NCI-H2227 treated with DMSO at 0.1 percent for 48 hours (cell line): ENCODE measurements at regions not wholly inside any gene's neighbourhood (a gene's known extent, or its start where the extent isn't known, plus 50 kb on each side); places are given as distances from the start of the nearest gene placed in this dataset.
A peak's percentile ranks its signal among the peaks of the same experiment; 100 is the strongest.

Source experiments
- DNase-seq: peaks from one replicate; lab custom pipeline; 2025; lab: John Stamatoyannopoulos, UW

GRCh38 chr6:145025488-145025887 lies 709.8 kb downstream of the EPM2A start:
- DNase-seq, result no peak

DNA sequence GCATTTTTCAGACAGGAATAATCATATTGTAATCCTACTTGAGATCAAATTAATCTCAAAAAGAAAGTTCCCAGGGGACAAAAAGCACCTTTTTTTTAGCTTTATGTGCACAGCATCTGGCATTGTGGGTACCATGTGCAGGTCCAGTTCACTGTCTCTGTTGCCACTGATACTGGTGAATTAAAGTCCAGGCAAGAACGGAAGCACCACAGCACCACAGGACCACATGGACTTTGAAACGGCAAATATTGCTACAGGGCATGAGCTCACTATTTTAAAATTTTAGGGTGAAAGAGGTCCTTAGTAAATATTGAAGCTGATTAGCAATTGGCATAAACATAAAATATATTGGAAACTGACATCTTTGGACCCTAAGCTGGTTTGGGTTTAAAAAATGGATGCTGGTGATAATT lies 709.0 kb downstream of the EPM2A start:
- DNase-seq, result no peak

DNA sequence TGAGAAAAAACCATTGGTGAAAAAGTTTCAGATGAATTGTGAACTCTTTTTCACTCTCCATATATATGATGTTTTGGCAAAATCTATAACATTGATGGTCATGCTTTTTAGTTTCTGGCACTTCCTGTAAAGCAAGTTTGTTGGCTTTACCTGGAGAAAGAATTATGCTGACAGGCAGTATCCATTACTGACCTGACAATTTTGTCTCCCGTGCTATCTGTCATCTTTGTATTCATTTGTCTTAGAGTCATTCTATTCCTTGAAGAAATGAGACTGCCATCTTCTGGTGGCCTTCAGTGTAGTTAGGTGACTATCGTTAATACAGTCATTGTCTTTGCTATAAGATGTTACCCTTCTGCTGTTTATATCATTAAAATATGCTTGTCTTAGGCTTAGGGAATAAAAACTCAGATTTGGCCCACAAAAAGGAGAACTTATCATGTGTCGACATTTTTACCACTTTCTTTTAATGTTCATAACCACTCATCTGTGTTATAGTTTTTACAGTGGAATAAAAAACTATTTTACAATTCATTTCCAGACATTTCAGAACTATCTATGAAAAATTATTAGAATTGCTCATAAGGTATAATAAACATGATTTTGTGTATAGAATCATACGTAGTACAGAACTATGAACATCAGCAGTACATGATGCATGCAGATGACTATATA lies 707.0 kb downstream of the EPM2A start:
- DNase-seq, result peak; percentile 10

DNA sequence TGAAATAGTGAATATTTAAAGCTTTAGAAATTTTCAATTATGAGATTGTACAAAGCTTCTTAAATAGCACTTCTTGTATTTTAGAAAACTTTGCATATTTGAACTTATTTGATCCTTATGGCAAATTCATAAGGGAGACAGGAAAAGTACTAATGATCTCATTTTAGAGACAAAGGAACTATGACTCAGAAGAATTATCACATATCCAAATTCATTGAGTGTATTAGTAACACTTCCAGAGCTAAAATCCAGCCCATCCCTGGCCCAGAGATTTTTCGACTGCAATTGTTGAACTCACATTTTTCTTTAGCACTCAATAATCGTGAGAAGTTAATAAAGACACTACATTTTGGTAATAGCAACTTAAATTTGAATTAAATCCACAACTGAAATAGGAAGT lies 704.3 kb downstream of the EPM2A start:
- DNase-seq, result no peak

GRCh38 chr6:145031962-145032361 lies 703.4 kb downstream of the EPM2A start:
- no peak for DNase-seq

- no peak for DNase-seq
Measured at GRCh38 chr6:145032562-145033145, 702.7 kb downstream of the EPM2A start.

GRCh38 chr6:145034664-145035063 lies 700.7 kb downstream of the EPM2A start:
- no peak for DNase-seq

DNA sequence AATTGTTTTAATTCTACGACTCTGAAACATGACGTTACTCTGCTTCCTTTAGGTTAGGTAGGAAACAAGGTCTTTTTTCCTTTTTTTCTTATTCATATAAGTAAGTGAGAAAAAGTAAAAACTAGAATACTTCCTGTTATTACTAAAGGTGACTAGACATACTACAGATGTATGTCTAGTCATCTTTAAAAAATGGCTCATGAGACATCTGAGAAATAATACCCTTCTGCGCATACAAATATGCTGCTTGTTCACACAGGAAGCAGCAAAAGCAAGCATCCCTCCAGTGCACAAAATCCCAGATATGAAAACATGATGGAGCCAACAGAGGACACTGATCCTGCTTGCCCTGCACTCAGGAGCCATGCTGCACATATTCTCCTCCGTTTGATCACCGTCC lies 699.1 kb downstream of the EPM2A start:
- no peak for DNase-seq

GRCh38 chr6:145036848-145037567 lies 698.3 kb downstream of the EPM2A start:
- DNase-seq, result no peak

- DNase-seq, result no peak
Measured at GRCh38 chr6:145042559-145042958, 692.8 kb downstream of the EPM2A start.

- DNase-seq, result no peak
Measured at GRCh38 chr6:145043926-145044500, 691.3 kb downstream of the EPM2A start.

DNA sequence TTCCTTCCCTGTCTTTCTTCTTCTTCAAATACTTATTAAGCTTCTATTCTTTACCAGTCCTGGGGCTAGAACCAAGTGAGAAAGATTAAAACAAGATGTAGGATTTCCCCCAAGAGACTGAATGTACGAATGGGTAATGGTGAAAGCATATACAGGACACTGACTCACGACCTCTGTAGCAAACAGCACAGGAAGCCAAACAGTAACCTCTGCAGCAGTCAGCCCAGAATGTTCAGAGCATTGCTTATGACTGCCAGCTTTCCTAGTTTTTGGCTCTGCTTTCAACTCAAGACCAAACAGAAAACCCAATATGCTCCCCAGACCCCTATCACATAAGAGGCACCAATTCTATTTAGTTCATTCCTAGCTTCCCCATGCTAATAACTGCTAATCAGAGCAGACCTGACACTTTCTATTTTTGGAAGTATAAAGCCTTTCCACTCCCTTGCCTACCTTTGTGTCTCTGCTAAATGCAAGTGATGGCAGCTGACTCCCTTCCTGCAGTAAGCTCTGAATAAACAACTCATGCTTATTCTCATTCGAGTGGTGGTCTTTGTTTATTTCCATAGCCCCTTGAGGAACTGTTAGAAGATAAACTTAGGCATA lies 690.6 kb downstream of the EPM2A start:
- DNase-seq, result no peak

DNA sequence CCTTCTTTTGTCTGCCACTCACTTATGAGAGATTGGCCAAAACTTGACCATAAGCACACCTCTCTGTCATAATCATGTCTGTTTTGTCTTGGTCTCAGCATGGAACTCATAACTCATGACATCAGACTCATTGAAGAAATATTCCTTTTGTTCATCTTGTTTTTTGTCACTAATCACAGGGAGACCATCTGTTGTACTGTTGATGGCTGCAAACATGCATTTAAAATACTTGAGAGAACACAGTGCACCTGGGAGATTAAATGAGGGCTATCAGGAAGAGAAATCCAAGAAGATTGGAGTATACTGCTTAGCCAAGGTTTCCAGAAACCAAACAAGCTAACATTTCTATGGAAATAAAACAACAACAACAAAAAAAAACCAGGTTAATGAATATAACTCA lies 689.7 kb downstream of the EPM2A start:
- DNase-seq, result peak; percentile 78

GRCh38 chr6:145047891-145048290 lies 687.4 kb downstream of the EPM2A start:
- no peak for DNase-seq

DNA sequence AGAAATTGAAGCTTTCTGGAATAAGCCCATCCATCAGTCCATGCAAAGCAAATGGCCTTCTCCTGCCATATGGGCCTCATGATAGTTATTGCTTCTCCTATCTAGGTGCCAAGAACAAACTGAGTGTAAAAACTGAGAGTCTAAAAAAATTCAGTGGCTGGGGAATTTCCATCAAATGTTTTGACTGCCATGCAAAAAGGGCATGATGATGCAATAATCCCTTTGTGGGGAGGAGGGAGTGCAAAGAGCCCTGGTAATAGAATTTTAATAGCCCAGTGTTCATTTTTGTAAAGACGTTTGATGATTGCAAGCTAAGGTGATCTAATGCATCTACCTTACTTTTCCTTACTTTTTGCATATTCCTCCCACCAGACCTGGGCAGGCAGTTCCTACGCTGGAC lies 683.7 kb downstream of the EPM2A start:
- no peak for DNase-seq

GRCh38 chr6:145055567-145055966 lies 679.8 kb downstream of the EPM2A start:
- DNase-seq, result no peak

GRCh38 chr6:145060714-145061113 lies 674.6 kb downstream of the EPM2A start:
- no peak for DNase-seq

DNA sequence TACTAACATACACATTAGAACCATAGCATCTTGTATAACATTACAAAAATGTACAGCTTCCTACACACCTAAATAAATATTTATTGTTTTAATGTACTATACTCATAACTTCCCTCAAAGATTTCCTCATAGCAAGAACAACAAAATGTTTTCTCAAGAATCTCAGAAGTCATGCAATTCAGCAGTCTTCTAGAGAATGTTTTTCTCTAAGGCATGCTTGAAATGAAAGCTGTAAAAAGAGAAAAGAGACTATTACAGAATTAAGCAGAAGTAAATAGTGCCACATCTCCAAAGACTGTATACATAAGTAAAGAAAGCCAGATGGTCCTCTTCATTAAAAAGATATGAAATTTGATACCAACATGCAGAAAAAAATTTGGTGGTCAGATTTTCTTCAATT lies 672.2 kb downstream of the EPM2A start:
- DNase-seq, result no peak

GRCh38 chr6:145067430-145067829 lies 667.9 kb downstream of the EPM2A start:
- no peak for DNase-seq

DNA sequence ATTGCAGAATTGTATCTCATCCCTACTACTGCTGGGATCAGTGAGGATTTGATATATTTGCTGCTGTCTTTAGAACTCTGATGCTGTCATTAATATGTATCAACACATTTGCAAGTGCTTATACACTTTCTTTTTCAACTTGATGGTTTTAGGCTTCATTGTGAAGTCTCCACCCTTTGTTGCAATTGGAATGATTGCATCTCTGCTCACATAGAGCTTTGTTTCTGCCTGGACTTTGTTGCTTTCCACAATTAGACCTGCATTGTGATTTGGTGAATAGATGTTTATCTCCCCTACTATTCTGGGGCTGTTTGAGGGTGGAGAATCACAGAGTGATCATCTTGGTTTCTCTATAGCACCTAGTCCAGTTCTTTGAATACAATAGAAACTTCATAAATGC lies 666.7 kb downstream of the EPM2A start:
- no peak for DNase-seq

- DNase-seq, result no peak
Measured at GRCh38 chr6:145069966-145070365, 665.4 kb downstream of the EPM2A start.

- DNase-seq, result no peak
Measured at GRCh38 chr6:145070791-145071190, 664.5 kb downstream of the EPM2A start.

- DNase-seq, result no peak
Measured at GRCh38 chr6:145071836-145072235, 663.5 kb downstream of the EPM2A start.
